GM21367 (cell line): ENCODE measurements at regions not wholly inside any gene's neighbourhood (a gene's known extent, or its start where the extent isn't known, plus 50 kb on each side); places are given as distances from the start of the nearest gene placed in this dataset.
"Not testable (repeated sequence)": the region's sequence is repeated elsewhere in the genome, so short reads cannot be mapped to it uniquely, and the experiment has no call there.

ENCODE experiments used
- ATAC-seq: cut with Tn5 transposase; IDR thresholded peaks from one replicate; pipeline ENCODE4 v1.9.1; 2021; ENCODE audit not compliant: unreplicated experiment

- ATAC-seq, result no peak
Observed at GRCh38 chr1:196091397-196092135, 516.7 kb downstream of the KCNT2 start.

- ATAC-seq, result no peak
Observed at GRCh38 chr1:196090226-196090625, 518.0 kb downstream of the KCNT2 start.

DNA sequence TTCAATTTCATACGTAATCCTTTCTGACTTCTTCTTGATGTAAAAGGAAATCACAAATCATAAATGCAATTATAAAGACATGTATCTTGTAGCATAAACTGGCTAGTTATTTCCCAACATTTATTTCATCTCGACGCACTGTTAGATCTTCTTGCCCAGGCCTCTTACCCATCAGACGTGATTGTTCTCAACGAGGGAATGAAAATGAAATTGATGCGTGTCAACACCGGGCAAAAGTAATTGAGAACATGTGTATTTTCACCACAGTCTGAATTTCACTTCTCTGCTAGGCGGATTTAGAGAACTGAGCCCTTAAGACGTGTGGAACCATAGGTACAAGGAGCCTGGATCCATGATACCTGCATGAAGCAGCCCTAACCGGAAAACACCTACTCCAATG is 519.7 kb downstream of the KCNT2 start:
- ATAC-seq, result no peak

GRCh38 chr1:196078691-196079090 is 529.5 kb downstream of the KCNT2 start:
- no peak for ATAC-seq

DNA sequence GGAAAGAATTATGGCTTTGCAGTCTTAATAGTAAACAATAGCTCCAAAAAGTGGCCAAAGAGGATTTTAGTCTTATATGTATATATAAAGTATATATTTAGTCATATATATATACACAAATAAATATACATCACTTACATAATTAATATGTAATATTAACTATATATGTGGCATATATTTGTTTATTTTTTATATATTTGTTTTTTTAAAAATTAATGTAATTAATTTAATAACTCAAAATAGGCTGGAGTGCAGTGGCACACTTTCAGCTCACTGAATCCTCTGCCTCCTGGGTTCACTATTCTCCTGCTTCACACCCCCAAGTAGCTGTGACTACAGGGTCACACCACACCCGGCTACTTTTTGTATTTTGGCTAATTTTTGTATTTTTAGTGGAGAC is 532.6 kb downstream of the KCNT2 start:
- no peak for ATAC-seq

DNA sequence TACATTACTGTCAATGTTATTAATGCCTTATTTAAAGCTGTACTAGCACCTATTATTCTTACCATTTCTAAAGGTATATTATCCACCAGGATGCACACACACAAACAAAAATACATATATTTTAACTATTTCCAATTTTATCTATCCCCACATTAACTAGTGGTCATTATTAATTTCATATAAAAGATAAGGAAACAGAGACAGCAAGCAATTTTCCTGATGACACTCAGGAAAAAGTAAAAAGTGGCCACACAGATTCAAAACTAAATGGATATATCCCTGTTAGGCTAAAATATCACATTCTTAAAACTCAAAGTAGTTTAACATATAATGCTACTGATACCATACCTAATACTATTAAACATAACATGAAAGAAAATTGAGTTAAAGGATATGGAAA is 534.1 kb downstream of the KCNT2 start:
- no peak for ATAC-seq

- ATAC-seq, result no peak
Observed at GRCh38 chr1:196071447-196071846, 536.8 kb downstream of the KCNT2 start.

DNA sequence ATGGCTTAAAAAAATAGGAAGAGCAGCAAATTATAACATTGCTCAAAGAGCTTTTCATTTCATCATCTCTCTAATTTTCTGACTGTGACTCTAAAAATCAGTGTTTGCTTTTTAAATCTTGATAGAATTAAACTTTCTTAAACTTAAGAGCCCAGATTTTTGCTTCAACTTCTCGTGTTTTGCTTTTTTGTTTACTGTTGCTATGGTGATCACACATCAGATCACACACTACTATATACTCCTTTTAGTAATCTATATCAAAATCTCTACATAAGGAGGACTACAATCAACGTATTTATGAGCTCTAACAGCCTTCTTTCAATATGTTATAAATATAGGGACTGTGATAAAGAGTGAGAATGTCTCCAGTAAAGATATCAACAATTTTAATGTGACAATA is 537.3 kb downstream of the KCNT2 start:
- no peak for ATAC-seq

- ATAC-seq, result no peak
Observed at GRCh38 chr1:196063952-196064351, 544.3 kb downstream of the KCNT2 start.

- no peak for ATAC-seq
Observed at GRCh38 chr1:196063294-196063693, 544.9 kb downstream of the KCNT2 start.

DNA sequence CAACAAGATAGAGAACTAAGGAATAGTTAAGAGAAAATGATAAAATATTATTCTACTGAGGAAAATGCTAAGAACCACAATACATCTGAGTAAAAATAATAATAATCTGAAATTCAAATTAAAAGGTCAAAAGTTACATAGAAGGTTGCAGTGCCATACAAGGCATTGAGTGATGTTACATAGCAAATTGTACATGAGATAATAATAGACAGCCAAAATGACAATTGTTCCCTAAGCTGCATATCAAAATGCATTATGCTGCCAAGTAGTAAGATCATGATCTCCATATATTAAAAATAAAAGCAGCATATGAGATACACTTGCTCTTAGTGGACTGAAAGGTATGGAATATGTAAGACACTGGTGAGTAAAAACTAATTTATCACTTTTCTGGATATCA is 547.7 kb downstream of the KCNT2 start:
- no peak for ATAC-seq

GRCh38 chr1:196059210-196059609 is 549.0 kb downstream of the KCNT2 start:
- ATAC-seq, result no peak

DNA sequence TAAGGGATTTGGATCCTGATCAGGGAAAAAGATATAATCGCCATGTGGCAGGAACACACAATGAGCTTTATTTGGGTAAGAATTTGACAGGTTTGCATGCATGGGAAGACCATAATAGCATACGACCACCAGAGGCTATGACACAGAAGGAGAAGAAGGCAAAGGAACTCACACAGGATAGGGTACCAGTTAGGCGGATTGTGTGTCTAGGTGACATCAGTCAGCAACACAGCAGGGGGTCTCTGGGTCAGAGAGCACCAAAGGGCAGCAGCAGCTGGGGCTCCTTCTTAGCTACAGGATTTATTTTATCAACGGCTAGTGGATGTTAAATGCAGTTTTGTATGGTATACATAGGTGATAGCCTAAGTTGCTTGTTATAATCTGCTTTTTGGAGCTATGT is 551.3 kb downstream of the KCNT2 start:
- no peak for ATAC-seq

DNA sequence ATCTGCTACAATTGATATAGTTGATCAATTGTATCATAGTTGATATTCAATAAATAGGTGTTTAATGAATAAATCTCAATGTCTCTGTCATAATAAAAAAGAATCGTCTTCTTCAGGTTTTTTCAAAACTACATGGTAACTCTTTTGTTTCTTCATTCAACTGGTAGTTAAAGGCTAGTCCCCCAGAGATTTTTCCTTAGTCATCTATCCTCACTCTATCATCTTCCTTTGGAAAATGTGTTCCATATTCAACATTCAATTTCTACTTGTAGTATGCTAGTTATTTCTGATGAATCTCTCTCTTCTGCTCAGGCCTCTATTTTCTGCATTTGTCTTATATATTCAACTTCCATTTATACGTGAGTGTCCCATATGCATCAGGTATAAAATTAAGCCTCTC is 558.8 kb downstream of the KCNT2 start:
- ATAC-seq, result no peak

- no peak for ATAC-seq
Observed at GRCh38 chr1:196043268-196043667, 565.0 kb downstream of the KCNT2 start.

GRCh38 chr1:196034080-196034706 is 574.0 kb downstream of the KCNT2 start:
- no peak for ATAC-seq

- ATAC-seq, result not testable (repeated sequence)
Observed at GRCh38 chr1:196031387-196031786, 576.9 kb downstream of the KCNT2 start.

GRCh38 chr1:196030455-196030854 is 577.8 kb downstream of the KCNT2 start:
- ATAC-seq, result no peak

- no peak for ATAC-seq
Observed at GRCh38 chr1:196029410-196029809, 578.8 kb downstream of the KCNT2 start.

DNA sequence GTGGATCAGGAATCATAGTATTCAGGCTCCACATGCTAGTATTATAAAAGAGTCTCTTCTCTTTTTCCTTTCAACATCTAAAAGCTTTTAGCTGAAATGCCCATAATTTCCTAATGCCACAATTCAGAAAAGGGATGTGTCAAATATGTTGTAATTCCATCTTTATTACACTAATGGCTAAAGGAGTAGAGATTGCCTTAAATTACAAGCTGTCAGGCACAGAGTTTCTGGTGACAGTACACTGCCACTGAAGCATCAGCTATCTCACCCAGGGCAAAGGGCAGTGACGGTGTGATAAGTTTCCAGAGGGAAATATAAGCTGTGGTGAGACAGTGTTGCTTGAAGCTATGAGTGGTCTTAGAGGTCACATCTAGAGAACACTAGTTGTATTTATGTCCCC is 581.1 kb downstream of the KCNT2 start:
- ATAC-seq, result no peak

DNA sequence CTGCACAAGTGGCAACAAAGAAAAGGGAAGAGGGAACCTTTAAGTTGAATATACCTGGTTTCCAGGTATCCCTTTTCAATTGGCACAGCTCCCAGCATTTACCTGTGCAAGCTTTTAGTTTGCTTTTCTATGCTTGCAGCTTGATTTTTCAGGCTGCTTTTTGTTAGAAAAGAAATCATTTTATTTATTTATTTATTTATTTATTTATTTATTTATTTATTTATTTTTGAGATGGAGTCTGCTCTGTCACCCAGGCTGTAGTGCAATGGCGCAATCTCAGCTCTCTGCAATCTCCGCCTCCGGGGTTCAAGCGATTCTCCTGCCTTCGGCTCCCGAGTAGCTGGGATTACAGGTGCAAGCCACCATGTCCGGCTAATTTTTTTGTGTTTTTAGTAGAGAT is 587.1 kb downstream of the KCNT2 start:
- ATAC-seq, result not testable (repeated sequence)

DNA sequence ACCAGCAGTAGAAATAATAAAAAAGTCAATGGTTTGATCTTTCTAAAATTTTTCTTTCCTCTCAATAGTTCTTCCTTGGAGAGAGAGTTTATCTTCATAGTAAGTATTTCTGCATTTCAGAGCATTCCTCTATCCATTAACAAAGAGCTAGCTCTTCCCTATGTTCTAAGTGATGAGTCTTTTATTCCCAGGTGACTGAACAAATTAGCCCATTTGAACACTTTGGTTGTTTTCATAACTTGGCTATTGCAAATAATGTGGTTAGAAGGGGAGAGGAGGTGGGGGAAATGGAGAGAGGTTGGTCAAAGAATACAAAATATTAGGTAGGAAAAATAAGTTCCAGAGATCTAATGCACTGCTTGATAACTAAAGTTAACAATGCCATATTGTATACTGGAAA is 598.9 kb downstream of the KCNT2 start:
- ATAC-seq, result no peak

DNA sequence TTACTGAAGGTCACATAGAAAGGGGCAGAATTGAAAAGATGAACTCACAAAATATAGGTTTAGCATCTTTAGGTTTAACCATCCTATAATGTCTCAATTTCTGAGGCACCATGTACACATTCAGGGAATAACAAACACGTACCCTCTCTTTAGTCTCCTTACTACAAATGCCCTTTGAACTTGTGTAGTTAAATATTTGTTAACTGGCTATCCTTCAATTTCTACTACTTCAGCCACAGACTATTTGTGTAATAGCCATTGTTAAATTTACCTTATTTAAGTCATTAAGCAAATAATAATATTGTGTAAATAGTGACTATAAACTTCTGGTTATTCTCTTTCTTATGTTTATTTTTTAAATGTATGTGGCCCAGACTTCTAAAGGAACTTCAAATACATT is 600.5 kb downstream of the KCNT2 start:
- no peak for ATAC-seq
